GM12878 (cell line): ENCODE measurements at regions not wholly inside any gene's neighbourhood (a gene's known extent, or its start where the extent isn't known, plus 50 kb on each side); places are given as distances from the start of the nearest gene placed in this dataset.

Experiments
- EED ChIP-seq: sonication (generic); IDR thresholded peaks from 2 replicates; pipeline ENCODE4 v1.6.1; 2016; ENCODE audit warnings: antibody characterized with exemption, low read depth
- POLR2AphosphoS5 ChIP-seq: IDR thresholded peaks from 2 replicates; pipeline ENCODE4 v1.6.1; 2011; ENCODE audit warnings: mild to moderate bottlenecking, low read length, inconsistent platforms
- TF ChIP-seq, protein P1 (sequence below): fragments of 450-650 bp; IDR thresholded peaks from 2 replicates; pipeline ENCODE4 v1.6.1; 2017; ENCODE audit warnings: mild to moderate bottlenecking, moderate library complexity
- TF ChIP-seq, protein P2 (sequence below): IDR thresholded peaks from 2 replicates; pipeline ENCODE4 v1.6.1; 2011; ENCODE audit warnings: low read depth, low read length, improper control_type of control experiment, borderline replicate concordance

DNA sequence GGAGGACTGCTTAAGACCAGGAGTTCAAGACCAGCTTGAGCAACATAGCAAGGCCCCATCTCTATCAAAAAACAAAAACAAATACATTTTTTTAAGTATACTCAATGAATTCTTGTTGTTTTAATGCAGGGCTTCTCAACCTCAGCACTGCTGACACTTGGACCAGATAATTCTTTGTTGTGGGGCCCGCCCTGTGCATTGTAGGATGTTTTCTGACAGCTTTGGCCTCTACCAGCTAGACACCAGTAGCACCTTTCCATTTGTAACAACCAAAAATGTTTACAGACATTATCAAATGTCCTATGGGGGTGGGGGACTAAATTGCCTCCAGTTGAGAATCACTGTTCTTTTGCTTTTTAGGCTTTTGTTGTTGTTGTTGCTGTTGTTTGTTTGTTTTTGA, 128.1 kb upstream of the MDM1 start:
- TF ChIP-seq, protein P1, sequence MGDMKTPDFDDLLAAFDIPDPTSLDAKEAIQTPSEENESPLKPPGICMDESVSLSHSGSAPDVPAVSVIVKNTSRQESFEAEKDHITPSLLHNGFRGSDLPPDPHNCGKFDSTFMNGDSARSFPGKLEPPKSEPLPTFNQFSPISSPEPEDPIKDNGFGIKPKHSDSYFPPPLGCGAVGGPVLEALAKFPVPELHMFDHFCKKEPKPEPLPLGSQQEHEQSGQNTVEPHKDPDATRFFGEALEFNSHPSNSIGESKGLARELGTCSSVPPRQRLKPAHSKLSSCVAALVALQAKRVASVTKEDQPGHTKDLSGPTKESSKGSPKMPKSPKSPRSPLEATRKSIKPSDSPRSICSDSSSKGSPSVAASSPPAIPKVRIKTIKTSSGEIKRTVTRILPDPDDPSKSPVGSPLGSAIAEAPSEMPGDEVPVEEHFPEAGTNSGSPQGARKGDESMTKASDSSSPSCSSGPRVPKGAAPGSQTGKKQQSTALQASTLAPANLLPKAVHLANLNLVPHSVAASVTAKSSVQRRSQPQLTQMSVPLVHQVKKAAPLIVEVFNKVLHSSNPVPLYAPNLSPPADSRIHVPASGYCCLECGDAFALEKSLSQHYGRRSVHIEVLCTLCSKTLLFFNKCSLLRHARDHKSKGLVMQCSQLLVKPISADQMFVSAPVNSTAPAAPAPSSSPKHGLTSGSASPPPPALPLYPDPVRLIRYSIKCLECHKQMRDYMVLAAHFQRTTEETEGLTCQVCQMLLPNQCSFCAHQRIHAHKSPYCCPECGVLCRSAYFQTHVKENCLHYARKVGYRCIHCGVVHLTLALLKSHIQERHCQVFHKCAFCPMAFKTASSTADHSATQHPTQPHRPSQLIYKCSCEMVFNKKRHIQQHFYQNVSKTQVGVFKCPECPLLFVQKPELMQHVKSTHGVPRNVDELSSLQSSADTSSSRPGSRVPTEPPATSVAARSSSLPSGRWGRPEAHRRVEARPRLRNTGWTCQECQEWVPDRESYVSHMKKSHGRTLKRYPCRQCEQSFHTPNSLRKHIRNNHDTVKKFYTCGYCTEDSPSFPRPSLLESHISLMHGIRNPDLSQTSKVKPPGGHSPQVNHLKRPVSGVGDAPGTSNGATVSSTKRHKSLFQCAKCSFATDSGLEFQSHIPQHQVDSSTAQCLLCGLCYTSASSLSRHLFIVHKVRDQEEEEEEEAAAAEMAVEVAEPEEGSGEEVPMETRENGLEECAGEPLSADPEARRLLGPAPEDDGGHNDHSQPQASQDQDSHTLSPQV = no peak
- TF ChIP-seq, protein P2, sequence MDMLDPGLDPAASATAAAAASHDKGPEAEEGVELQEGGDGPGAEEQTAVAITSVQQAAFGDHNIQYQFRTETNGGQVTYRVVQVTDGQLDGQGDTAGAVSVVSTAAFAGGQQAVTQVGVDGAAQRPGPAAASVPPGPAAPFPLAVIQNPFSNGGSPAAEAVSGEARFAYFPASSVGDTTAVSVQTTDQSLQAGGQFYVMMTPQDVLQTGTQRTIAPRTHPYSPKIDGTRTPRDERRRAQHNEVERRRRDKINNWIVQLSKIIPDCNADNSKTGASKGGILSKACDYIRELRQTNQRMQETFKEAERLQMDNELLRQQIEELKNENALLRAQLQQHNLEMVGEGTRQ = no peak
- no peak for TF ChIP-seq EED
- no peak for TF ChIP-seq POLR2AphosphoS5
